Fibroblast of the conjunctiva (primary cell): ENCODE measurements at regions not wholly inside any gene's neighbourhood (a gene's known extent, or its start where the extent isn't known, plus 50 kb on each side); places are given as distances from the start of the nearest gene placed in this dataset.
"Not testable (repeated sequence)": the region's sequence is repeated elsewhere in the genome, so short reads cannot be mapped to it uniquely, and the experiment has no call there.

Experiments used
- DNase-seq: peaks from one replicate; pipeline ENCODE4 v3.0.0-alpha.2; 2010; ENCODE audit warnings: low read depth

- peak; percentile 4 for DNase-seq
Measured at GRCh38 chr17:51435641-51436091, 175.3 kb downstream of the UTP18 start.

- no peak for DNase-seq
Measured at GRCh38 chr17:51439395-51440229, 179.3 kb downstream of the UTP18 start.

GRCh38 chr17:51441431-51441830 lies 181.1 kb downstream of the UTP18 start:
- no peak for DNase-seq

GRCh38 chr17:51442088-51442865 lies 181.9 kb downstream of the UTP18 start:
- no peak for DNase-seq

- DNase-seq, result no peak
Measured at GRCh38 chr17:51443646-51444045, 183.3 kb downstream of the UTP18 start.

- no peak for DNase-seq
Measured at GRCh38 chr17:51445946-51446345, 185.6 kb downstream of the UTP18 start.

GRCh38 chr17:51454456-51454978 lies 194.2 kb downstream of the UTP18 start:
- no peak for DNase-seq

GRCh38 chr17:51455211-51455610 lies 194.9 kb downstream of the UTP18 start:
- DNase-seq, result no peak

- DNase-seq, result no peak
Measured at GRCh38 chr17:51455931-51456330, 195.6 kb downstream of the UTP18 start.

GRCh38 chr17:51456942-51457341 lies 196.6 kb downstream of the UTP18 start:
- no peak for DNase-seq

GRCh38 chr17:51461578-51462004 lies 201.2 kb downstream of the UTP18 start:
- DNase-seq, result peak; percentile 22

GRCh38 chr17:51463353-51463752 lies 203.0 kb downstream of the UTP18 start:
- no peak for DNase-seq

- no peak for DNase-seq
Measured at GRCh38 chr17:51467336-51467735, 207.0 kb downstream of the UTP18 start.

- no peak for DNase-seq
Measured at GRCh38 chr17:51472670-51473205, 212.4 kb downstream of the UTP18 start.

- DNase-seq, result no peak
Measured at GRCh38 chr17:51474764-51475163, 214.4 kb downstream of the UTP18 start.

GRCh38 chr17:51475730-51476129 lies 215.4 kb downstream of the UTP18 start:
- DNase-seq, result no peak

- DNase-seq, result no peak
Measured at GRCh38 chr17:51479303-51479702, 219.0 kb downstream of the UTP18 start.

GRCh38 chr17:51481370-51481769 lies 221.0 kb downstream of the UTP18 start:
- no peak for DNase-seq

GRCh38 chr17:51482248-51482647 lies 221.9 kb downstream of the UTP18 start:
- DNase-seq, result not testable (repeated sequence)

GRCh38 chr17:51486091-51486490 lies 225.7 kb downstream of the UTP18 start:
- DNase-seq, result no peak

- DNase-seq, result no peak
Measured at GRCh38 chr17:51486885-51487520, 226.7 kb downstream of the UTP18 start.

GRCh38 chr17:51487947-51488346 lies 227.6 kb downstream of the UTP18 start:
- DNase-seq, result no peak
